GM21528 (cell line): ENCODE measurements at regions not wholly inside any gene's neighbourhood (a gene's known extent, or its start where the extent isn't known, plus 50 kb on each side); places are given as distances from the start of the nearest gene placed in this dataset.

Experiments
- ATAC-seq: cut with Tn5 transposase; IDR thresholded peaks from one replicate; pipeline ENCODE4 v1.9.1; 2021; ENCODE audit warnings: mild to moderate bottlenecking, moderate library complexity; ENCODE audit not compliant: unreplicated experiment, low FRiP score

GRCh38 chr3:29090912-29091597, 189.8 kb upstream of the RBMS3 start:
- ATAC-seq = no peak

- ATAC-seq = no peak
Measured at GRCh38 chr3:29091599-29092189, 189.2 kb upstream of the RBMS3 start.

DNA sequence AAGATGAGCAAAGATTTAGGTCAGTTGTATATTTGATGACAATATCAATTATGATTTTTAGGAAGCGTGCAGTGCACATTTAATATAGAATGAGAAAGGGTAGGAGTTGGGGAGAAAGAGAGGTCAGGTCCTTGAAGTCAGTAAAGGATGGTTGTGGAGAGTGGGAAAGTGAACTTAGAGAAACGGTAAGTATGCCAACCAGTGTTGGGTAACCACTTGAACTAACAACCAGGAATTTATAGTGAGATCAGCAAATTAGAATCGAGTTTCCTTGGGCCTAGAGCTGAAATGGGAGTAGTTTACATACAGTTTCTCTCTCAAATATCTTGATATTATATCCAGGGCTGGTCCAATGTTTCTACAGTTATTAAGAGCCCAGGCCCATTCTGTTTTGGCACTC, 188.5 kb upstream of the RBMS3 start:
- no peak for ATAC-seq

- ATAC-seq = no peak
Measured at GRCh38 chr3:29099296-29099695, 181.6 kb upstream of the RBMS3 start.

GRCh38 chr3:29099775-29100174, 181.1 kb upstream of the RBMS3 start:
- ATAC-seq = no peak

GRCh38 chr3:29100292-29100691, 180.6 kb upstream of the RBMS3 start:
- ATAC-seq = no peak

DNA sequence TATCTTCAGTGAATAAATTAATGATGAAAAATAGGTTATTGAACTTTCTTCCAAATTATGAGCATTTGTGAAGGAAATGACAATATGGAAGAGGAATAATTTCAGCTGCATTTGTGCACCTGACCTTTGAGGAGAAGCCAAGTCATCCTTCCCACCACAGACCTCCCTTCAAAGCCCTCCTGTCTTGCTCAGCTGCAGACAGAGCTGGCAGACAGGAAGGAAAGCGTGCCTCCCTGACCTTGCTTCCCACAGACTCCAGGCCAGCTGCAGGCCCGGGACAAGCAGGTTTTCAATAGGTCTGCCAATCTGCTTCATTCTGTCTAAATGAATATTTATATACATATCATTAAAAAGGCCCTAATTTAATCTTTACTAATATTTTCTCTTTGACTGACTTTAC, 152.9 kb upstream of the RBMS3 start:
- ATAC-seq = no peak

GRCh38 chr3:29137601-29138000, 143.3 kb upstream of the RBMS3 start:
- ATAC-seq = no peak

GRCh38 chr3:29138171-29138570, 142.7 kb upstream of the RBMS3 start:
- no peak for ATAC-seq

DNA sequence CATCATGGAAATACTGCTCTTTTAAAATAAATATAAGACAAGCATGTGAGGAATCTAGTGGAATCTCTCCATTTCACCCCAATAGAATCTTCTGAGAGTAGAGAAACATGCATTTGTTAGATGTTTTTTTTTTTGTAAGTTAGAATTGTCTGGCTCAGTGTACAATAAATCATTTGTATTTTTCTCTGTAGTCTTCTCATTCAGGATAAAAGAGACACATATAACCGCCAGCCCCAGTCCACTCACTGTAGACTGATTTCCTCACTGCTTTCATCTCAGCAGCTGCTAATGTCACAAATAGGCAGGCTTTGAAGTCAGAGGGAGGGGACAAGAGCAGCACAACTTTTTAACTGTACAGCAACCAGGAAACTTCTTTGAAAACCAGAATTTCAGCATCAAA, 140.2 kb upstream of the RBMS3 start:
- no peak for ATAC-seq

DNA sequence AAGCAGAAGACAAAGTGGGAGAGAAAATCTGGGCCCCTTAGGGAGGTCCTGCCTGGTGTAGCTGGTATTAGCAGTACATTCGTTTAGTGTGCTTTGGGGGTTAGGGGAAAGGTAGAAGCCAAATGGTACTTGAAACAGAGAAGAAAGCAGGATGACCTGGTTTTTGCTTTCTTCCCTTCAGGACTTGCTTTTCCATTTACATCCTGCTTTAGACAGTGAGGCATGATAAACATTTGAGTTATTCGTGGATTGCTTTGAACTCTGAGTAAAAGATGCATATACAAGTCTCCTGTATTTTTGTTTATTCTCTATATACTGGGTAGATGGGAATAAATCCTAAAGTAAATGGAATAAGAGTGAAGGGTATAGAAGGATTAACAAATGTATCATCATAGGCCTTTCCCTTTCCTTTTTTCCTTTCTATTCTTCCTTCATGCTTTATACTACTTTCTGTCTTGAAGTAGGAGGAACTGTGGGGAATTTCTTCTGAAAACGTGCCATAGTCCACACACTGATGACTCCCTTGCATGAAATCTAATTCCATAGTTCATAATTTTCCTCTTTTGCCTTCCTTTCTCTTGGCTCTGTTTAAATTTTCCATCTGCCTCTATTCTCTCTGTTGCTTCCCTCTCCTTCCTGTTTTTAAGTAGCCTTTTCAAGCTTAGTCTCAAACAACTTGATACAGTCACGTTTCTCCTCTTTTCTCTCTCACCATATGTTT, 139.5 kb upstream of the RBMS3 start:
- no peak for ATAC-seq

- ATAC-seq = no peak
Measured at GRCh38 chr3:29141918-29142275, 139.0 kb upstream of the RBMS3 start.

GRCh38 chr3:29143151-29143550, 137.7 kb upstream of the RBMS3 start:
- no peak for ATAC-seq

- ATAC-seq = no peak
Measured at GRCh38 chr3:29144361-29144760, 136.5 kb upstream of the RBMS3 start.

DNA sequence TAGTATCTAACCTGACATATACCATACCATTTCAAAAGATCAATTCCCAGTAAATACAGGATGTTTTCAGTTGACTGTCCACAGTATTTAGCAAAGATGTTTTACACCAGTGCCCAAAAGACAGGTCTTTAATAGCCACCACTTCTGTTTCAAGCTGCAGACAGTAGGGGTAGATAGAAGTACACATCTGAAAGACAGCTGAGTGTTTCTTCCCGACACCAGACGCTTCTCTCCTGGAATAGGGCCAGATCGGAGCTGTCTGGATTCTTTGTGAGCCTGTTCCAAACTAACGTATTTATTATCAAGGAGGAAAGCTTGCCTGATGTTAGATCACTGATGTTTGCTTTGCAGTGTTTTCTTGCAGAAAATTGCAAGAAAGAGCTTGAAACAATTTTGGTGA, 136.1 kb upstream of the RBMS3 start:
- no peak for ATAC-seq

DNA sequence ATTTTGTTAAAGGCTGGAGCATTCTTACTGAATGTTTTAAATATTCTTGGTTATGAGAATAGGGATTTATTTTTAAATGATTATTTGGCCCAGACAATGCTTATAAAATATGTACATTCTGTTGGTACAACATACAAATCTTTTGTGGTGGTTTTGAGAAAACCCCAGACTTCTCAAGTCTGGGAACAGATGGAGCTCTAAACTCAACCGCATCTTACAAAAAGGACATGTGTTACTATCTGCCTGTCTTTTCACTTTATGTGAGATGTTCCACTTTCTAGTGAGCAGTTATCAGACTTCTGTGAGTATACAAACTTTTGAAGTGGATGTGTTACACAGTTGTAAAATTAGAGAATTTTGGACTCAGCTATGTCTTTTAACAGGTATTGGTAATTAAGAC, 135.5 kb upstream of the RBMS3 start:
- ATAC-seq = no peak

DNA sequence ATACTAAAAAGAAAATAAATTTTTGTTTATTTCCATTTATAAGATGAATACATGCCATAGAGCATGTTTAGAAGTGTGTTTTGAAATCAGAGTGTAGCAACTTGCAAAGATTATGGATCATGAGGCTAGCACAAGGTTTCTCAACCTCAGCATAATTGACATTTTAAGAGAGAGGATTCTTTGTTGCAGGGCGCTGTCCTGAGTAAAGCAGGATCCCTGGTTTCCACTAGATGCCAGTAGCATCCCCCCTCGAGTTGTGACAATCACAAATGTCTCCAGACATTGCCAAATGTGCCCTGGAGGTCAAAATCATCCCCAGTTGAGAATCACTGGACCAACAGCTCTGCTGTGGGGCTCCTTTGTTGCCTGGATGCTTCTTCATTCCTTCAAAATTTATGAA, 128.5 kb upstream of the RBMS3 start:
- no peak for ATAC-seq

- ATAC-seq = no peak
Measured at GRCh38 chr3:29153811-29154210, 127.1 kb upstream of the RBMS3 start.

GRCh38 chr3:29156086-29156715, 124.7 kb upstream of the RBMS3 start:
- ATAC-seq = no peak

DNA sequence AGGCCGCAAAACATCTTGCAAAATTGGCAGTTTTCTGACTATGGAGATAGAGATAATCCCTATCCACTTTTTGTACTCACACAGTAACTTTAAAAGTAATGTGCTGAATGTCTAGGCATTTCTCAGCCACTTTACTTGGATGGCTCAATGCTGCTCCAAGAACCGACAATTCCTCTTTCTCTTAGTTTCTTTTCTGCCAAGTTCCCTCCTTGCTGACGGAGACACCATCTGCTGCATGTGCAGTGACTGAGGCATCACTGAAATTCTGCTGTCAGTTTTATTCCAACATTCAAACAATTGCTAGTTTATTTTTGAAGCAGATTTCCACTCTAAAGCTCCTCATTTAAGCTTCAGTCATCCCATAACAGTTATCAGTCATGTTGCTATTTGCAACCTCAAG, 116.0 kb upstream of the RBMS3 start:
- ATAC-seq = no peak

DNA sequence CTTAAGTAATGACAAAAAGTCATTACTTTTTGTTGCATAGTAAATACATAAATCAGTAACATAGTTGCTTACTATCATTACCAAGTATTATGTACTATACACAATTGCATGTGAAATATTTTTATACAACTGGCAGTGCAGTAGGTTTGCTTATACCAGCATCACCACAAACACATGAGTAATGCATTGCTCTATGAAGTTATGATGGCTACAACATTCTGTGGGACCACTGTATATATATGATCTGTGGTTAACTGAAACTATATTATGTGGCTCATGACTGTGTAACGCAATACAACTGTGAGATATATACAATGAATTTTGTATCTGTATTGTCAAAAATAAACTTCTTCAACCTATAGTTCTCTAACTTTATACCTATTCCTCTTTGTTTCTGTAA, 113.7 kb upstream of the RBMS3 start:
- ATAC-seq = no peak

DNA sequence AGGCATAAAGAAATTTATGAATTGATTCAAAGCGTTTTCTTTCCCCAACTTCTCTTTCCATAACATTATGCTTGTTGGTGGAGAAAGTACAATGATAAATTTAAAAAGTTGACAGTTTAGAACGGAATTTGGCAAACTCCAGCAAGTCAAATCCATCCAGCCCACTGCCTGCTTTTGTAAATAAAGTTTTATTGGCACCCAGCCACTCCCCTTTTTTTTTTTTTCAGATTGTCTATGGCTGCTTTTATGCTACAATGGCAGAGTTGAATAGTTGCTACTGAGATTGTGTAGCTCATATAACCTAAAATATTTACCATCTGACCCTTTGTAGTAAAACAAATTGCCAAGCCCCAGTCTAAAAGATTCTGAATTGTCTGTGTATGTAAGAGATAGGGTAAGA, 112.8 kb upstream of the RBMS3 start:
- ATAC-seq = no peak
